Neural cell (in vitro differentiated cells): ENCODE measurements at regions not wholly inside any gene's neighbourhood (a gene's known extent, or its start where the extent isn't known, plus 50 kb on each side); places are given as distances from the start of the nearest gene placed in this dataset.

Source experiments
- H2AFZ ChIP-seq: fragments of 200-600, 300-800 bp; sonication (generic), shearing (Covaris generic); 2 replicates; pipeline ENCODE4 v1.6.0; 2014; ENCODE audit warnings: low read depth, mild to moderate bottlenecking, antibody characterized with exemption, low read length, moderate library complexity
- H3F3A ChIP-seq: fragments of 200-600 bp; shearing (Covaris generic); 2 replicates; pipeline ENCODE4 v1.6.1; 2016; ENCODE audit warnings: mild to moderate bottlenecking, moderate library complexity, mixed read lengths, antibody characterized with exemption, low read length; ENCODE audit not compliant: insufficient read depth, poor library complexity, severe bottlenecking
- H3K27ac ChIP-seq: fragments of 200-600, 300-800 bp; sonication (generic), shearing (Covaris generic); 2 replicates; pipeline ENCODE4 v1.5.1; 2014; ENCODE audit warnings: mild to moderate bottlenecking, low read length, moderate library complexity
- H3K27me3 ChIP-seq: fragments of 300-800, 200-600 bp; sonication (generic), shearing (Covaris generic); 2 replicates; pipeline ENCODE4 v1.6.0; 2014; ENCODE audit warnings: mild to moderate bottlenecking, low read depth, low read length, moderate library complexity; ENCODE audit not compliant: insufficient read depth
- H3K36me3 ChIP-seq: fragments of 300-800, 200-600 bp; sonication (generic), shearing (Covaris generic); 2 replicates; pipeline ENCODE4 v1.5.1; 2014; ENCODE audit warnings: mild to moderate bottlenecking, antibody characterized with exemption, low read length, moderate library complexity; ENCODE audit not compliant: insufficient read depth
- H3K4me2 ChIP-seq: fragments of 300-800, 200-600 bp; sonication (generic), shearing (Covaris generic); 2 replicates; pipeline ENCODE4 v1.6.0; 2014; ENCODE audit warnings: mild to moderate bottlenecking, low read length
- H3K4me3 ChIP-seq: fragments of 300-800, 200-600 bp; sonication (generic), shearing (Covaris generic); 2 replicates; pipeline ENCODE4 v1.5.1; 2014; ENCODE audit warnings: mild to moderate bottlenecking, low read length, moderate library complexity
- H3K79me2 ChIP-seq: fragments of 200-600 bp; shearing (Covaris generic); replicated peaks from 2 replicates; pipeline ENCODE4 v1.6.0; 2014; ENCODE audit warnings: mild to moderate bottlenecking, low read length, moderate library complexity; ENCODE audit not compliant: insufficient read depth
- H3K9ac ChIP-seq: fragments of 300-800, 200-600 bp; sonication (generic), shearing (Covaris generic); 2 replicates; pipeline ENCODE4 v1.6.1; 2016; ENCODE audit warnings: mild to moderate bottlenecking, low read length, mixed read lengths
- H3K9me2 ChIP-seq: fragments of 200-600 bp; shearing (Covaris generic); 2 replicates; pipeline ENCODE4 v1.6.1; 2016; ENCODE audit warnings: mild to moderate bottlenecking, low read length, mixed read lengths; ENCODE audit not compliant: insufficient read depth
- H3K9me3 ChIP-seq: fragments of 200-600, 300-800 bp; sonication (generic), shearing (Covaris generic); 2 replicates; pipeline ENCODE4 v1.6.1; 2016; ENCODE audit warnings: mild to moderate bottlenecking, mixed run types, low read length, moderate library complexity, mixed read lengths
- H4K20me1 ChIP-seq: fragments of 200-600 bp; shearing (Covaris generic); 2 replicates; pipeline ENCODE4 v1.6.1; 2016; ENCODE audit warnings: mild to moderate bottlenecking, mixed run types; ENCODE audit not compliant: insufficient read depth
- EP300 ChIP-seq: fragments of 450-650 bp; conservative IDR thresholded peaks from 2 replicates; pipeline ENCODE4 v1.6.1; 2014; ENCODE audit warnings: antibody characterized with exemption, mild to moderate bottlenecking, moderate library complexity; ENCODE audit not compliant: poor library complexity, severe bottlenecking
- EZH2 ChIP-seq: fragments of 200-600, 300-800 bp; shearing (Covaris generic), sonication (generic); IDR thresholded peaks from 2 replicates; pipeline ENCODE4 v1.6.1; 2014; ENCODE audit warnings: antibody characterized with exemption, low read length, borderline replicate concordance, mild to moderate bottlenecking; ENCODE audit not compliant: insufficient read depth, poor library complexity, severe bottlenecking
- MXI1 ChIP-seq: fragments of 450-650 bp; conservative IDR thresholded peaks from 2 replicates; pipeline ENCODE4 v1.6.1; 2014; ENCODE audit warnings: antibody characterized with exemption, mild to moderate bottlenecking; ENCODE audit not compliant: poor library complexity, severe bottlenecking
- POLR2AphosphoS5 ChIP-seq: IDR thresholded peaks from 2 replicates; pipeline ENCODE4 v1.6.1; 2012
- RAD21 ChIP-seq: fragments of 450-650 bp; conservative IDR thresholded peaks from 2 replicates; pipeline ENCODE4 v1.6.1; 2014; ENCODE audit warnings: antibody characterized with exemption, mild to moderate bottlenecking, moderate library complexity
- SMC3 ChIP-seq: fragments of 450-650 bp; conservative IDR thresholded peaks from 2 replicates; pipeline ENCODE4 v1.6.1; 2014; ENCODE audit warnings: antibody characterized with exemption, mild to moderate bottlenecking, moderate library complexity; ENCODE audit not compliant: poor library complexity
- TAF1 ChIP-seq: IDR thresholded peaks from 2 replicates; pipeline ENCODE4 v1.6.1; 2012; ENCODE audit warnings: low read depth
- TF ChIP-seq, protein P1 (sequence below): IDR thresholded peaks from 2 replicates; pipeline ENCODE4 v1.6.1; 2012; ENCODE audit warnings: borderline replicate concordance
- TF ChIP-seq, protein P2 (sequence below): fragments of 450-650 bp; IDR thresholded peaks from 2 replicates; pipeline ENCODE4 v1.5.1; 2014; ENCODE audit warnings: antibody characterized with exemption, mild to moderate bottlenecking, moderate library complexity; ENCODE audit not compliant: poor library complexity, severe bottlenecking

DNA sequence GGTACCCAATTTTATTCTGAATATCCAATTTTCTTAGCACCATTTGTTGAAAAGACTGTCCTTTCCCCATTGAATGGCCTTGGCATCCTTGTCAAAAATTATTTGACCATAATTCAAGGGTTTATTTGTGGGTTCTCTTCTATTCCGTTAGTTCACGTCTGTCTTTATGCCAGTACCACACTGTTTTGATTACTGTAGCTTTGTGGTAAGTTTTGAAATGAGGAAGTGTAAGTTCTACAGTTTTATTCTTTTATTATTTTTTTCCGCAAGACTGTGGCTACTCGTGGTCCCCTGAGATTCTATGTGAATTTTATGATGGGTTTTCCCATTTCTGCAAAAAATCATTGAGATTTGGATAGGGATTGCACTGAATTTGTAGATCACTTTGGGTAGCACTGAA, 402.6 kb downstream of the PLK2 start:
- no peaks in the 10 kb centered on the region for H3K9me3 ChIP-seq
- no peaks in the 10 kb centered on the region for H3K27me3 ChIP-seq
- no peak overlapping the region for H3K4me2 ChIP-seq
- no peaks in the 10 kb centered on the region for H3K9me2 ChIP-seq
- H3F3A ChIP-seq, result no peaks in the 10 kb centered on the region
- TF ChIP-seq EP300 (no peak), RAD21 (no peak)
- TF ChIP-seq, protein P1, sequence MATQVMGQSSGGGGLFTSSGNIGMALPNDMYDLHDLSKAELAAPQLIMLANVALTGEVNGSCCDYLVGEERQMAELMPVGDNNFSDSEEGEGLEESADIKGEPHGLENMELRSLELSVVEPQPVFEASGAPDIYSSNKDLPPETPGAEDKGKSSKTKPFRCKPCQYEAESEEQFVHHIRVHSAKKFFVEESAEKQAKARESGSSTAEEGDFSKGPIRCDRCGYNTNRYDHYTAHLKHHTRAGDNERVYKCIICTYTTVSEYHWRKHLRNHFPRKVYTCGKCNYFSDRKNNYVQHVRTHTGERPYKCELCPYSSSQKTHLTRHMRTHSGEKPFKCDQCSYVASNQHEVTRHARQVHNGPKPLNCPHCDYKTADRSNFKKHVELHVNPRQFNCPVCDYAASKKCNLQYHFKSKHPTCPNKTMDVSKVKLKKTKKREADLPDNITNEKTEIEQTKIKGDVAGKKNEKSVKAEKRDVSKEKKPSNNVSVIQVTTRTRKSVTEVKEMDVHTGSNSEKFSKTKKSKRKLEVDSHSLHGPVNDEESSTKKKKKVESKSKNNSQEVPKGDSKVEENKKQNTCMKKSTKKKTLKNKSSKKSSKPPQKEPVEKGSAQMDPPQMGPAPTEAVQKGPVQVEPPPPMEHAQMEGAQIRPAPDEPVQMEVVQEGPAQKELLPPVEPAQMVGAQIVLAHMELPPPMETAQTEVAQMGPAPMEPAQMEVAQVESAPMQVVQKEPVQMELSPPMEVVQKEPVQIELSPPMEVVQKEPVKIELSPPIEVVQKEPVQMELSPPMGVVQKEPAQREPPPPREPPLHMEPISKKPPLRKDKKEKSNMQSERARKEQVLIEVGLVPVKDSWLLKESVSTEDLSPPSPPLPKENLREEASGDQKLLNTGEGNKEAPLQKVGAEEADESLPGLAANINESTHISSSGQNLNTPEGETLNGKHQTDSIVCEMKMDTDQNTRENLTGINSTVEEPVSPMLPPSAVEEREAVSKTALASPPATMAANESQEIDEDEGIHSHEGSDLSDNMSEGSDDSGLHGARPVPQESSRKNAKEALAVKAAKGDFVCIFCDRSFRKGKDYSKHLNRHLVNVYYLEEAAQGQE, result no peak
- no peaks in the 10 kb centered on the region for H4K20me1 ChIP-seq
- H2AFZ ChIP-seq, result no peak overlapping the region
- no peak overlapping the region for H3K9ac ChIP-seq
- no peak overlapping the region for H3K27ac ChIP-seq
- no peaks in the 10 kb centered on the region for H3K79me2 ChIP-seq
- no peaks in the 10 kb centered on the region for H3K36me3 ChIP-seq
- no peak overlapping the region for H3K4me3 ChIP-seq

DNA sequence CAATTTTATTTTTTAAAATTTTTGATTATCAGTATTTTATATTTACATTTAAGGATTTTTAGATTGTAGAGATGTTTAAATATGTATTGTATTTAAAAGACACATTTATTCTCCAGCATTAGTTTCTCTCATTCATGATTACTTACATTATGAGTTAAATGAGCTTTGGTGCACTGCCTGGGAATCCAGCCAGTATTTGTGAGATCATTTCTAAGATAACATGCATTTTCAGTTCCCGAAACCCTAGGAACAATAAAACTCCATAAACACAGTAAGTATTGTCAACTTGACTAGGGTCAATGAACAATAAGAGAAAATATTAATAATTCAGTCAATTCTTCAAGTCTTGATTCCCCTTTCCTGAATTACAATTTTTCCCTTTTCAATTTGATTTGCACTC, 403.3 kb downstream of the PLK2 start:
- Histone ChIP-seq H3K79me2 (no peaks in the 10 kb centered on the region), H3F3A (no peaks in the 10 kb centered on the region), H3K9ac (no peak overlapping the region), H2AFZ (no peak overlapping the region), H3K4me2 (no peak overlapping the region), H4K20me1 (no peaks in the 10 kb centered on the region), H3K36me3 (no peaks in the 10 kb centered on the region), H3K9me3 (no peaks in the 10 kb centered on the region), H3K27me3 (no peaks in the 10 kb centered on the region), H3K4me3 (no peak overlapping the region), H3K9me2 (no peaks in the 10 kb centered on the region), H3K27ac (no peak overlapping the region)
- TF ChIP-seq EZH2 (no peak), POLR2AphosphoS5 (no peak), TAF1 (no peak), EP300 (no peak), SMC3 (no peak), MXI1 (no peak), RAD21 (no peak)
- TF ChIP-seq, protein P2, sequence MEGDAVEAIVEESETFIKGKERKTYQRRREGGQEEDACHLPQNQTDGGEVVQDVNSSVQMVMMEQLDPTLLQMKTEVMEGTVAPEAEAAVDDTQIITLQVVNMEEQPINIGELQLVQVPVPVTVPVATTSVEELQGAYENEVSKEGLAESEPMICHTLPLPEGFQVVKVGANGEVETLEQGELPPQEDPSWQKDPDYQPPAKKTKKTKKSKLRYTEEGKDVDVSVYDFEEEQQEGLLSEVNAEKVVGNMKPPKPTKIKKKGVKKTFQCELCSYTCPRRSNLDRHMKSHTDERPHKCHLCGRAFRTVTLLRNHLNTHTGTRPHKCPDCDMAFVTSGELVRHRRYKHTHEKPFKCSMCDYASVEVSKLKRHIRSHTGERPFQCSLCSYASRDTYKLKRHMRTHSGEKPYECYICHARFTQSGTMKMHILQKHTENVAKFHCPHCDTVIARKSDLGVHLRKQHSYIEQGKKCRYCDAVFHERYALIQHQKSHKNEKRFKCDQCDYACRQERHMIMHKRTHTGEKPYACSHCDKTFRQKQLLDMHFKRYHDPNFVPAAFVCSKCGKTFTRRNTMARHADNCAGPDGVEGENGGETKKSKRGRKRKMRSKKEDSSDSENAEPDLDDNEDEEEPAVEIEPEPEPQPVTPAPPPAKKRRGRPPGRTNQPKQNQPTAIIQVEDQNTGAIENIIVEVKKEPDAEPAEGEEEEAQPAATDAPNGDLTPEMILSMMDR, result no peak
- TF ChIP-seq, protein P1, result no peak
